DOHH2 (cell line): ENCODE measurements at regions not wholly inside any gene's neighbourhood (a gene's known extent, or its start where the extent isn't known, plus 50 kb on each side); places are given as distances from the start of the nearest gene placed in this dataset.

Experiments used
- CTCF ChIP-seq: fragments of 200-600 bp; sonication (generic); IDR thresholded peaks from one replicate; pipeline ENCODE4 v1.5.1; 2014; ENCODE audit warnings: antibody characterized with exemption, mild to moderate bottlenecking, low read depth, low read length; ENCODE audit not compliant: poor library complexity, severe bottlenecking
- EZH2phosphoT487 ChIP-seq: fragments of 200-600 bp; sonication (generic); IDR thresholded peaks from 2 replicates; pipeline ENCODE4 v1.6.1; 2017; ENCODE audit warnings: borderline replicate concordance, mild to moderate bottlenecking, antibody characterized with exemption, low read length, moderate library complexity, mixed read lengths

DNA sequence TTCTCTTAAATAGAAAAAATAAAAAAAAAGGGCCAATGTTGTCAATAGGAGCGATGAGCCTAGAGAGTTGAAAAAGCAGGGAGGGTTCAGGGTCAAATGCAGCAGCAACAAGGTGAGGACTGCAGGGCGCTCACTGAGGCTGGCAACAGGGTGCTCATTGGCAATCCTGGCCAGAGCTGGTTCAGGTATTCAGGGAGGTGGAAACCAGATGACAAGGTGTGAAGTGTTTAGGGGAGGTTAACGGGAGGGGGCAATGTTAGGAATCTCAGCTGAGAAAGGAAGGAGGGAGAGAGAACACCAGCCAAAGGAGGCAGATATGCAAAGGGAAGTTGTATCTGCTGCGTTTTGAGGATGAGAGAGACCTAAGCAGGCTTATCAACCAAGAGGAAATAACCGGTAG lies 129.8 kb upstream of the DAB1 start:
- TF ChIP-seq CTCF = no peak
- TF ChIP-seq EZH2phosphoT487 = no peak
